HG03196 (cell line): ENCODE measurements at regions not wholly inside any gene's neighbourhood (a gene's known extent, or its start where the extent isn't known, plus 50 kb on each side); places are given as distances from the start of the nearest gene placed in this dataset.
"Not testable (repeated sequence)": the region's sequence is repeated elsewhere in the genome, so short reads cannot be mapped to it uniquely, and the experiment has no call there.

Experiments used
- ATAC-seq: cut with Tn5 transposase; IDR thresholded peaks from one replicate; pipeline ENCODE4 v1.9.1; 2021; ENCODE audit not compliant: unreplicated experiment

DNA sequence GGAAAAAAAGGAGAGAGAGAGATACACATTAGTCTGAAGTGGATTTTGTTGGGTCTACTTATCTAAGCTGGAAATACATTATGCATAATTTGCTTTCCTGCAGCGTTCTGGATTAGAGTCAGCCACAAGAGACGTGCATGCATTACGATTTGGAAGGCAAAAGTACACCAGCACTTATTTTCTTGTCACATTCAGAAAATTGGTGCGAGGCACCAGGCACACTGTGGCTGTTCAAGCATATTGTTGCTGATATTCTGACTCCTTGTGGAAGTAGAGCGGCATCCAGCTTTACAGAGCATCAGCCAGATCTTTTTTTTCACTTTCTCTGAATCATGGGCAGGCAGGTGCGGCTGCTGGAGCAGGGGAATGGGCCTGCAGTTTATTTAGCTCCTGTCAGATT is 905.6 kb upstream of the SPRY2 start:
- ATAC-seq = no peak

DNA sequence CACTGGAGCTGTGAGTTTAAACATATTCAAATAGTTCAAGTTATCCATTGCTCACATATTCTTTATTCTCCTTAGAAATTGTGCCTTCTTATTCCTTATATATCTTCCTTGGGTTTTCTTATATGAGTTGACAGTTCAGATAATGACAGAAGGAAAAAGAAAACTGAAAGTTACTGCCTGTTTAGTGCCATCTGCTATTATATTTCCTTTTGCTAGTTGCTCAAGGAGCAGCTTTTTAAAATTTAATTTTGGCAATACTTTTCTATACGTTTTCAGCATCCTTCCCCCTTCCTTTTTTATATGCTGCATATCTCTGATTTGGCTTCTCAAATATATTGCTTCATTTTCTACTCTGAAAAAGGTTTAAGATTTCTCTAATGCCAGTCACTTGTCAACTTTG is 903.1 kb upstream of the SPRY2 start:
- ATAC-seq = no peak

- ATAC-seq = no peak
Measured at GRCh38 chr13:81230386-81230785, 889.5 kb upstream of the SPRY2 start.

DNA sequence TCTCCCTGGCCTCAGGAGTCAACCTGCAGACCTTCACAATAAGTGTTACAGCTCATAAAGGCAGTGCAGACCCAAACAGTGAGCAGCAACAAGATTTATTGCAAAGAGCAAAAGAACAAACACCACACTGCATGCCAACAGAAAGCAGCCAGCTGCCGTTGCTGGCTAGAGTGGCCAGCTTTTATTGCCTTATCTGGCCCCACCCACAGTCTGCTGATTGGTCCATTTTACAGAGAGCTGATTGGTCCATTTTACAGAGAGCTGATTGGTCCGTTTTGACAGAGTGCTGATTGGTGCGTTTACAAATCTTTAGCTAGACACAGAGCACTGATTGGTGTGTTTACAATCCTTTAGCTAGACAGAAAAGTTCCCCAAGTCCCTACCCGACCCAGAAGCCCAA is 885.9 kb upstream of the SPRY2 start:
- not testable (repeated sequence) for ATAC-seq

- ATAC-seq = no peak
Measured at GRCh38 chr13:81224209-81224833, 883.4 kb upstream of the SPRY2 start.

- ATAC-seq = no peak
Measured at GRCh38 chr13:81223778-81224177, 882.9 kb upstream of the SPRY2 start.

GRCh38 chr13:81211713-81212112 is 870.8 kb upstream of the SPRY2 start:
- ATAC-seq = no peak

DNA sequence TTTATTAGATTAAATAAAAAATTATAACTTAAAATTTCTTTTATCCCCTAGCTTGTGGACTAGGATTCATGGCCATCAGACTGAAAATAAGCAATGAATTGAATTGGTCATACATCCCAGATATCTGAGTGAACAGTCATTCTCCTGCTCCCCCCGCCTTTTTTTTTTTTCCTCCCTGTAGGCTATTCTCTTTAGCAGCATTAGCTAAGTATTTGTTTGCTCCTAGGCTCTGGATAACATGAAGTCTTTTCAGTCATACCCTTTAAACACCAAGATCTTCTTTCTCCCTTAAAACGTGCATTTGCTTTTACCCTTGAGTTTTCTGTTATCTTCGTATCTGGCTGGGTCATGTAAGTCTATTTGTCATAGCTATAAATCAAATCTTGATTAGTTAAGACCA is 866.7 kb upstream of the SPRY2 start:
- ATAC-seq = no peak

DNA sequence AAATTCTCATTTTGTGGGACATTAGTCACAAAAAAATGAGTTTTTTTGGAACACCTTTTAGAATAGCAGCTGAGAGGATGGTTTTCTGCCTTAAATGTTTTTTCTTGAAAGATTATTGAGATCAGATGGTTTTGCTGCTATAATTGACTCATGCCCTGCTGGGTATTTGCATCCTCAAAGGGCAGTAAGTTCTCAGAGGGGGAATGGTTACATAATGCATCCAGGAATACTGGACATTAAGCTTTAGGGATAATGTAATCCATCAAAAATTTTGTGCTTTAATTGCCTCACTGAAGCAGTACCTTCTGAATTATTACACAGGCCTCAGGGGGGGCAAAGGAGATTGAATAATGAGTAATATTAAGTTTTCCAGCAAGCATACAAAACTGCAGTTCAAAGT is 866.3 kb upstream of the SPRY2 start:
- no peak for ATAC-seq

DNA sequence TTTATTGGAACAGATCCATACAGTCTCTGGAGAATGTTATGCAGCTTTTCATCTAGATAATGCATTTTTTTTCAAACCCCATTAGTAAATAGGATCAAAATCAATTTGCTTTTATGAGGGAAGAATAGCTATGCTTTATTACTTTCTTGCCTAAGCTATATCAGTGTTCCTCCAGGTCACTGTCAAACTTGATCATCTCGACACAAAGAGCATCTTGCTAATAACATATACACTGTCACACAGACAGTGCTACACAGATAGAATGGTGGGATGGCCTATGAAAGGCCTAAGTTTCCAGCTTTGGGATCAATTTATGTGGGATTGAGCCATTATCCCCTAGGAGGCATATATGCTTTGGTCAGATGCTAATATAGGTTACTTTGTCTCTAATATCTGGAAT is 862.9 kb upstream of the SPRY2 start:
- ATAC-seq = no peak

DNA sequence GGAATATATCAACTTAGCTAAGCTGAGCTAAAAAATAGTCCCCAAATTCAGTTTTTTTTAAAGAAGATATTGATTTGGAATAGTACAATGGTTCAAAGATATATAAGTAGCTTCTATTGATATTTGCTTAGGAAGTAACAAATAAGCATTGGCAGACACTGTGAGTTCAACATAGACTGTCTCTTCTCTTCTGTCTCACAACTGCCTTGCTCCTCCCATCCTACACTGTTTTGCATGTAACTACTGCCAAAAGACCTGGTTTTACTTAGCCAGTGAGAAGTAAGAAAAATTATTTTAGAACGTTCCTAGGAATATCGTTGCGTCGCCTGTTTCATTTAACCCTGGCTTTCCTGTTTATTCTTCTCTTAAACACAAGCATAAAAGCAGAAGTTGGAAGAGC is 859.0 kb upstream of the SPRY2 start:
- ATAC-seq = no peak

GRCh38 chr13:81197966-81198365 is 857.0 kb upstream of the SPRY2 start:
- no peak for ATAC-seq

DNA sequence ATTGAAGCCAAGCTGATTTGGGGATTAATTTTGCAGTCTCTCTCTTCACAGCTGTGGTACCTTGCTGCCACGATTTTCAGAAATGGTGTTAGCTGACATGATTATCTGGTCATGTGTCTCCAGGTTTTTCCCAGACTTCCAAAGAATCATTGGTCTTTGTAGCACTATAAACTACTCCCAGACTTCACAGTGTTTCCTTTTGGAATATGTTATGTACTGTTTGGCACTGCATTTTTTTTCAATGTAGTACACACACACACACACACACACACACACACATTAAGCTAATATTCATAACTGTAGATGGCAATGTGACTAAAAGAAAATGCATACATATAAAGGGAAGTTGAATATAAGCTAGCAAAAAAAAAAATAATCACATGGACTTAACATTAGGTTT is 856.6 kb upstream of the SPRY2 start:
- ATAC-seq = no peak

GRCh38 chr13:81194362-81194761 is 853.4 kb upstream of the SPRY2 start:
- no peak for ATAC-seq

DNA sequence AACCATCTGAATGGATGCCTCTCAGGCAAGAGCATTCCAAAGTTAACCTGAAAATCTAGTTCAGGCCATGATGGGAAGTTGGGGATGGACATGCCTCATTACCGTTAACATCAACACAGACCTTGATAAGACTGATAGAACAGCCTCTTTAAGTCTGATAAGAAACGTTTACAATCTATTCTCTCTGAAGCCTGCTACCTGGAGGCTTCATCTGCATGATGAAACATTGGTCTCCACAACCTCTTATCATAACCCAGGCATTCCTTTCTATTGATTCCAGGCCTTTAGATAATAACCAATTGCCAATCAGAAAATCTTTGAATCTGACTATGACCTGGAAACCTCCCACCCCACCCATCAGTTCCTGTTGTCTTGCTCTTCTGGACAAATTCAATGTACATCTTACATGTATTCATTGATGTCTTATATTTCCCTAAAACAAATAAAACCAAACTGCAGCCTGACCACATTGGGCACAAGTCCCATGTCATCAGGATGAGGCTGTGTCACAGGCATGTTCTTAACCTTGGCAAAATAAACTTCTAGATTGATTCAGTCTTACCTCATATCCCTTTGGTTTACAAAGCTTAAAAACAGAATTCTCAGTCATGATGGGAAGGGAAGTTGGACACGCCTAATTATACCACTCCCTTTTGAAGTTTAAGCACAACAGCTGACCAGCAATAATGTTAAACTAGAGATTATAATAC is 843.8 kb upstream of the SPRY2 start:
- ATAC-seq = no peak

- ATAC-seq = no peak
Measured at GRCh38 chr13:81172603-81173002, 831.7 kb upstream of the SPRY2 start.

DNA sequence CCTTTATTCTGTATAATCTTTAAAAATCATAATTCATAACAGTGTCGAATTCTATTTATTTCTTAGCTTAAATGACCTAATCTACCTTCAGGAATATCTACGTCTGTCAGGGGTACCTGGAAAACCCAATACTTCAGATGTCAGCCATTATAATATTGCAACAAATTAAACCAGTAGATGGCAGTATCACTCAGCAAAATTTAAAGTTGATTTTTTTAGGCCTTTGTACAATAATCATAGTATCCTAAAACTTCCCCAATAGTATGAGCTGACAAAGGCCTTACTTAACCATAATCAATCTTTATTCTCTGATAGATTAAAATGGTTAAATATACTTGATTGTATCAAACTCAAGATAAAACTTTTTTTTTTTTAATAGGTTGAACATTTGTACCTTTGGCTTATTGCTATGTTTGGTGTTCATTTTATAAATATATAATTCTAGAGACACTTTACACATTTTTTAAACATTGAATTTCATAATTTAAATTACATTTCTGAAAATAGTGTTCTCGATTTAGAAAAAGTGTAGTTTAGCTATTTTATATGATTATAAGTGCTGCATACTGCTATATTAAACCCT is 830.2 kb upstream of the SPRY2 start:
- ATAC-seq = no peak

DNA sequence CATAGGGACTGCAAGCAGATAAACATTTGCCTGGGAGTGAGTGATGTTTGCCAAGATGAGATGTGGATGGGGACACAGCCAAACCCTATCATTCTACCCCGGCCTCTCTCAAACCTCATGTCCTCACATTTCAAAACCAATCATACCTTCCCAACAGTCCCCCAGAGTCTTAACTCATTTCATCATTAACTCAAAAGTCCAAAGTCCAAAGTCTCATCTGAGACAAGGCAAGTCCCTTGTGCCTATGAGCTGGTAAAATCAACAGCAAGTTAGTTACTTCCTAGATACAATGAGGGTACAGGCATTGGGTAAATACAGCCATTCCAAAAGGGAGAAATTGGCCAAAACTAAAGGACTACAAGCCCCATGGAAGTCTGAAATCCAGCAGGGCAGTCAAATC is 822.9 kb upstream of the SPRY2 start:
- ATAC-seq = not testable (repeated sequence)

- no peak for ATAC-seq
Measured at GRCh38 chr13:81153478-81153877, 812.6 kb upstream of the SPRY2 start.

GRCh38 chr13:81148822-81149221 is 807.9 kb upstream of the SPRY2 start:
- no peak for ATAC-seq

DNA sequence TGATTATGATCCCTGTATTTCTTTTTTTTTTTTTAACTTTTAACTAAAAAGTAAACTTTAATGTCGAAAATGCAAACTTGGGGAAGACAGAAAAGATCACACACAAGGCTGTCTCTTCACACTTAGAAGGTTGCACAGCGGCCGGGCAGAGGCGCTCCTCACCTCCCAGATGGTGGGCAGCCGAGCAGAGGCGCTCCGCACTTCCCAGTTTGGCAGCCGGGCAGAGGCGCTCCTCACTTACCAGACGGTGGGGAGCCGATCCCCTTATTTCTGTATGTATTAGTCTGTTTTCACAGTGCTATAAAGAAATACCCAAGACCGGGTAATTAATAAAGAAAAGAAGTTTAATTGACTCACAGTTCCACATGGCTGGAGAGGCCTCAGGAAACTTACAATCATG is 805.6 kb upstream of the SPRY2 start:
- not testable (repeated sequence) for ATAC-seq

- ATAC-seq = no peak
Measured at GRCh38 chr13:81142306-81142999, 801.5 kb upstream of the SPRY2 start.
